ENCODE measurements at regions not wholly inside any gene's neighbourhood (a gene's known extent, or its start where the extent isn't known, plus 50 kb on each side); places are given as distances from the start of the nearest gene placed in this dataset.
"Not testable (repeated sequence)": the region's sequence is repeated elsewhere in the genome, so short reads cannot be mapped to it uniquely, and the experiment has no call there.

- H3F3A ChIP-seq (ENCODE audit: insufficient read depth), result no peaks in the 10 kb centered on the region
- no peaks in the 10 kb centered on the region for H3K9me2 ChIP-seq (ENCODE audit: insufficient read depth)
- no peak overlapping the region for H2AFZ ChIP-seq
- no peak overlapping the region for H3K9ac ChIP-seq
- no peaks in the 10 kb centered on the region for H4K20me1 ChIP-seq (ENCODE audit: insufficient read depth)
- H3K4me3 ChIP-seq, result no peak overlapping the region
- no peaks in the 10 kb centered on the region for H3K27me3 ChIP-seq (replicated peaks; ENCODE audit: insufficient read depth)
- in situ Hi-C loops (cut with MboI), result no loop called here
- H3K27ac ChIP-seq, result no peak overlapping the region
- no peak for DNase-seq
- WGBS, 2 experiments (ENCODE audit: low coverage in 1 of 2, low lambda C conversion rate in 2 of 2, missing lambda C conversion rate in 2 of 2), result 13 to 23% methylated on average over 6 of the region's 6 CpGs
- H3K9me3 ChIP-seq (ENCODE audit: low read depth), result no peaks in the 10 kb centered on the region
- no peaks in the 10 kb centered on the region for H3K79me2 ChIP-seq (ENCODE audit: insufficient read depth)
- no peaks in the 10 kb centered on the region for H3K36me3 ChIP-seq (ENCODE audit: low read depth)
- no peak overlapping the region for H3K4me2 ChIP-seq (ENCODE audit: unreplicated experiment)
- no peak for TF ChIP-seq EZH2 (IDR thresholded peaks at IDR 0.05; ENCODE audit: insufficient read depth, poor library complexity, severe bottlenecking)
- no peak for TF ChIP-seq EZH2phosphoT487 (IDR thresholded peaks at IDR 0.05; ENCODE audit: insufficient read depth, low read depth)
- H3K4me1 ChIP-seq (ENCODE audit: insufficient read depth), result no peaks in the 10 kb centered on the region
Measured at GRCh38 chr10:123392182-123392963, 238.2 kb downstream of the BUB3 start.

GRCh38 chr10:123393170-123393569, 239.0 kb downstream of the BUB3 start:
- Histone ChIP-seq H3K4me2 (ENCODE audit: unreplicated experiment) (no peak overlapping the region), H3K4me1 (ENCODE audit: insufficient read depth) (no peaks in the 10 kb centered on the region), H3K79me2 (ENCODE audit: insufficient read depth) (no peaks in the 10 kb centered on the region), H2AFZ (no peak overlapping the region), H3K27me3 (replicated peaks; ENCODE audit: insufficient read depth) (no peaks in the 10 kb centered on the region), H3F3A (ENCODE audit: insufficient read depth) (no peaks in the 10 kb centered on the region), H4K20me1 (ENCODE audit: insufficient read depth) (no peaks in the 10 kb centered on the region), H3K9me3 (ENCODE audit: low read depth) (no peaks in the 10 kb centered on the region), H3K4me3 (no peak overlapping the region), H3K9me2 (ENCODE audit: insufficient read depth) (no peaks in the 10 kb centered on the region), H3K9ac (no peak overlapping the region), H3K36me3 (ENCODE audit: low read depth) (no peaks in the 10 kb centered on the region), H3K27ac (no peak overlapping the region)
- 35 to 50% methylated on average over 3 of the region's 3 CpGs for WGBS, 2 experiments (ENCODE audit: low coverage in 1 of 2, low lambda C conversion rate in 2 of 2, missing lambda C conversion rate in 2 of 2)
- TF ChIP-seq EZH2 (IDR thresholded peaks at IDR 0.05; ENCODE audit: insufficient read depth, poor library complexity, severe bottlenecking) (no peak), EZH2phosphoT487 (IDR thresholded peaks at IDR 0.05; ENCODE audit: insufficient read depth, low read depth) (no peak)
- in situ Hi-C loops (cut with MboI), result no loop called here
- no peak for DNase-seq

- Histone ChIP-seq H3K9me3 (ENCODE audit: low read depth) (no peaks in the 10 kb centered on the region), H3K9ac (no peak overlapping the region), H3K27ac (no peak overlapping the region), H3K4me1 (ENCODE audit: insufficient read depth) (no peaks in the 10 kb centered on the region), H3K79me2 (ENCODE audit: insufficient read depth) (no peaks in the 10 kb centered on the region), H3K4me3 (no peak overlapping the region), H3K9me2 (ENCODE audit: insufficient read depth) (no peaks in the 10 kb centered on the region), H3F3A (ENCODE audit: insufficient read depth) (no peaks in the 10 kb centered on the region), H3K27me3 (replicated peaks; ENCODE audit: insufficient read depth) (no peaks in the 10 kb centered on the region), H3K4me2 (ENCODE audit: unreplicated experiment) (no peak overlapping the region), H4K20me1 (ENCODE audit: insufficient read depth) (no peaks in the 10 kb centered on the region), H3K36me3 (ENCODE audit: low read depth) (no peaks in the 10 kb centered on the region), H2AFZ (no peak overlapping the region)
- TF ChIP-seq EZH2 (IDR thresholded peaks at IDR 0.05; ENCODE audit: insufficient read depth, poor library complexity, severe bottlenecking), result no peak
- TF ChIP-seq EZH2phosphoT487 (IDR thresholded peaks at IDR 0.05; ENCODE audit: insufficient read depth, low read depth), result no peak
- DNase-seq, result no peak
- WGBS, 2 experiments (ENCODE audit: low coverage in 1 of 2, low lambda C conversion rate in 2 of 2, missing lambda C conversion rate in 2 of 2), result 0 to 4% methylated on average over 1 of the region's 1 CpG
- in situ Hi-C loops (cut with MboI), result no loop called here
Measured at GRCh38 chr10:123394382-123394781, 240.2 kb downstream of the BUB3 start.

- 39 to 47% methylated on average over 4 of the region's 4 CpGs for WGBS, 2 experiments (ENCODE audit: low coverage in 1 of 2, low lambda C conversion rate in 2 of 2, missing lambda C conversion rate in 2 of 2)
- H3K27ac ChIP-seq; H2AFZ ChIP-seq; H3F3A ChIP-seq (ENCODE audit: insufficient read depth); DNase-seq; H3K4me1 ChIP-seq (ENCODE audit: insufficient read depth); H3K36me3 ChIP-seq (ENCODE audit: low read depth); H3K9ac ChIP-seq; H4K20me1 ChIP-seq (ENCODE audit: insufficient read depth); H3K9me3 ChIP-seq (ENCODE audit: low read depth); H3K79me2 ChIP-seq (ENCODE audit: insufficient read depth); H3K9me2 ChIP-seq (ENCODE audit: insufficient read depth); in situ Hi-C loops (cut with MboI); H3K27me3 ChIP-seq (replicated peaks; ENCODE audit: insufficient read depth); H3K4me2 ChIP-seq (ENCODE audit: unreplicated experiment); H3K4me3 ChIP-seq: not testable (repeated sequence)
Measured at GRCh38 chr10:123395234-123395633, 241.0 kb downstream of the BUB3 start.

GRCh38 chr10:123395906-123396305, 241.7 kb downstream of the BUB3 start:
- Histone ChIP-seq H4K20me1 (ENCODE audit: insufficient read depth) (no peaks in the 10 kb centered on the region), H3K79me2 (ENCODE audit: insufficient read depth) (no peaks in the 10 kb centered on the region), H3K27ac (no peak overlapping the region), H3F3A (ENCODE audit: insufficient read depth) (no peaks in the 10 kb centered on the region), H3K27me3 (replicated peaks; ENCODE audit: insufficient read depth) (no peaks in the 10 kb centered on the region), H3K9ac (no peak overlapping the region), H2AFZ (no peak overlapping the region), H3K9me3 (ENCODE audit: low read depth) (no peaks in the 10 kb centered on the region), H3K9me2 (ENCODE audit: insufficient read depth) (no peaks in the 10 kb centered on the region), H3K4me1 (ENCODE audit: insufficient read depth) (no peaks in the 10 kb centered on the region), H3K36me3 (ENCODE audit: low read depth) (no peaks in the 10 kb centered on the region), H3K4me2 (ENCODE audit: unreplicated experiment) (no peak overlapping the region), H3K4me3 (no peak overlapping the region)
- in situ Hi-C loops (cut with MboI), result no loop called here
- no peak for DNase-seq
- 34 to 44% methylated on average over 6 of the region's 6 CpGs for WGBS, 2 experiments (ENCODE audit: low coverage in 1 of 2, low lambda C conversion rate in 2 of 2, missing lambda C conversion rate in 2 of 2)
- no peak for TF ChIP-seq EZH2phosphoT487 (IDR thresholded peaks at IDR 0.05; ENCODE audit: insufficient read depth, low read depth)
- TF ChIP-seq EZH2 (IDR thresholded peaks at IDR 0.05; ENCODE audit: insufficient read depth, poor library complexity, severe bottlenecking), result no peak

Measured in GM23248 (cell line).